ENCODE measurements at regions not wholly inside any gene's neighbourhood (a gene's known extent, or its start where the extent isn't known, plus 50 kb on each side); places are given as distances from the start of the nearest gene placed in this dataset.

GRCh38 chr12:28135801-28136439, 54.3 kb upstream of the CCDC91 start:
- Histone ChIP-seq H3K36me3 (ENCODE audit: low read depth) (no peaks in the 10 kb centered on the region), H3K9me3 (no peaks in the 10 kb centered on the region), H3K4me1 (ENCODE audit: low read depth) (no peaks in the 10 kb centered on the region), H3K4me3 (no peak overlapping the region)
- DNase-seq, result no peak
- TF ChIP-seq CTCF (IDR thresholded peaks at IDR 0.05), result no peak
- intact Hi-C loops (cut with DNase I, micrococcal nuclease), result no loop called here
- ATAC-seq, result no peak

- intact Hi-C loops (cut with DNase I, micrococcal nuclease), result no loop called here
- TF ChIP-seq CTCF (IDR thresholded peaks at IDR 0.05), result no peak
- no peak for ATAC-seq
- Histone ChIP-seq H3K4me1 (ENCODE audit: low read depth) (no peaks in the 10 kb centered on the region), H3K36me3 (ENCODE audit: low read depth) (no peaks in the 10 kb centered on the region), H3K9me3 (no peaks in the 10 kb centered on the region), H3K4me3 (no peak overlapping the region)
- DNase-seq, result no peak
These were observed 52.8 kb upstream of the CCDC91 start for GRCh38 chr12:28137414-28137813.

- intact Hi-C loops (cut with DNase I, micrococcal nuclease), result no loop called here
- Histone ChIP-seq H3K4me1 (ENCODE audit: low read depth) (no peaks in the 10 kb centered on the region), H3K9me3 (no peaks in the 10 kb centered on the region), H3K36me3 (ENCODE audit: low read depth) (no peaks in the 10 kb centered on the region), H3K4me3 (no peak overlapping the region)
- ATAC-seq (no peak), DNase-seq (no peak)
- no peak for TF ChIP-seq CTCF (IDR thresholded peaks at IDR 0.05)
These were observed 49.9 kb upstream of the CCDC91 start for GRCh38 chr12:28140404-28140803.
